ENCODE measurements at regions not wholly inside any gene's neighbourhood (a gene's known extent, or its start where the extent isn't known, plus 50 kb on each side); places are given as distances from the start of the nearest gene placed in this dataset.

DNA sequence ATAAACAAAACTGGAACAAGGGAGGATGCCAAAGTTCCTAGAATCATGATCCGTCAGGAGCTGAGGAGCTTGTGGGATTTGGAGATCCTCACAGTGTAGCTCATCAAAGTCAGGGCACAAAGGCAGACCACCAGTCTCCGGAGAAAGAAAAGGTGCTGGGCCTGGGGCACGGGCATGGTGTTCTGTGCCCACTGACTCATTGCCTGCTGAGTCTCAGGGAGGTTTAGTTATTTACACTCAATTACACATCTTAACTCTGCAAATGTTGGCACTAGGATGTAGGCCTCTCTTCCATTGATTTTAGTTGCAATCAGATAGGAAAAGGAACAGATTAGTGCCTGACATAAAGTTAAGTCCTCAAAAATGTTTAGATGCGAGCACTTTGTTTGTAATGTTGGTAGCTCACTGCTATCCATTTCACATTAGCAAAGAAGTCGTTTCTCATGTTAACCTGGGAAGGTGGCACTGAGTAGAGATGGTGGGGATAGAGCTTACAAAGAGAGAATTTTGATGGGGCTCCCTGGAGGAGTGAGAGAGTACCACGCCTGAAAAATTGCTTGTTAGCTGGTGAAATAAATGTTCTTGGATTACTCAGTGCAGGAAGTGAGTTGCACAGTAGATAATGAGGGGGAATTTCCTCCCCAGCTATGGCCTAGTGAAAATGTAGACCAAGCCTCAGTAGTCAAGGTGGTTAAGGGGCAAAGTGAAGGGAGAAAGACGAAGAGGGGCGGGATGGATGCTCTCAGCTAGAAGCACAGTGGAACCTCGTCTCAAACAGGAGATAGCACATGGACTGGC, 109.5 kb upstream of the CD180 start:
- TF ChIP-seq, protein P1, sequence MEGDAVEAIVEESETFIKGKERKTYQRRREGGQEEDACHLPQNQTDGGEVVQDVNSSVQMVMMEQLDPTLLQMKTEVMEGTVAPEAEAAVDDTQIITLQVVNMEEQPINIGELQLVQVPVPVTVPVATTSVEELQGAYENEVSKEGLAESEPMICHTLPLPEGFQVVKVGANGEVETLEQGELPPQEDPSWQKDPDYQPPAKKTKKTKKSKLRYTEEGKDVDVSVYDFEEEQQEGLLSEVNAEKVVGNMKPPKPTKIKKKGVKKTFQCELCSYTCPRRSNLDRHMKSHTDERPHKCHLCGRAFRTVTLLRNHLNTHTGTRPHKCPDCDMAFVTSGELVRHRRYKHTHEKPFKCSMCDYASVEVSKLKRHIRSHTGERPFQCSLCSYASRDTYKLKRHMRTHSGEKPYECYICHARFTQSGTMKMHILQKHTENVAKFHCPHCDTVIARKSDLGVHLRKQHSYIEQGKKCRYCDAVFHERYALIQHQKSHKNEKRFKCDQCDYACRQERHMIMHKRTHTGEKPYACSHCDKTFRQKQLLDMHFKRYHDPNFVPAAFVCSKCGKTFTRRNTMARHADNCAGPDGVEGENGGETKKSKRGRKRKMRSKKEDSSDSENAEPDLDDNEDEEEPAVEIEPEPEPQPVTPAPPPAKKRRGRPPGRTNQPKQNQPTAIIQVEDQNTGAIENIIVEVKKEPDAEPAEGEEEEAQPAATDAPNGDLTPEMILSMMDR (IDR thresholded peaks at IDR 0.05): no peak
- no peak for TF ChIP-seq EZH2 (IDR thresholded peaks at IDR 0.05; ENCODE audit: borderline replicate concordance, insufficient read depth, low read depth, low read length, poor library complexity, severe bottlenecking)

Data from B cell (primary cell).